HG02642 (cell line): ENCODE measurements at regions not wholly inside any gene's neighbourhood (a gene's known extent, or its start where the extent isn't known, plus 50 kb on each side); places are given as distances from the start of the nearest gene placed in this dataset.
"Not testable (repeated sequence)": the region's sequence is repeated elsewhere in the genome, so short reads cannot be mapped to it uniquely, and the experiment has no call there.

Experiments used
- ATAC-seq: cut with Tn5 transposase; IDR thresholded peaks from one replicate; pipeline ENCODE4 v1.9.1; 2021; ENCODE audit warnings: mild to moderate bottlenecking; ENCODE audit not compliant: unreplicated experiment, poor library complexity

- no peak for ATAC-seq
Observed at GRCh38 chr1:5738911-5739462, 253.2 kb downstream of the NPHP4 start.

GRCh38 chr1:5737081-5737480 lies 255.1 kb downstream of the NPHP4 start:
- ATAC-seq, result no peak

- no peak for ATAC-seq
Observed at GRCh38 chr1:5734996-5735395, 257.2 kb downstream of the NPHP4 start.

- ATAC-seq, result no peak
Observed at GRCh38 chr1:5734414-5734813, 257.8 kb downstream of the NPHP4 start.

- ATAC-seq, result no peak
Observed at GRCh38 chr1:5733596-5733995, 258.6 kb downstream of the NPHP4 start.

DNA sequence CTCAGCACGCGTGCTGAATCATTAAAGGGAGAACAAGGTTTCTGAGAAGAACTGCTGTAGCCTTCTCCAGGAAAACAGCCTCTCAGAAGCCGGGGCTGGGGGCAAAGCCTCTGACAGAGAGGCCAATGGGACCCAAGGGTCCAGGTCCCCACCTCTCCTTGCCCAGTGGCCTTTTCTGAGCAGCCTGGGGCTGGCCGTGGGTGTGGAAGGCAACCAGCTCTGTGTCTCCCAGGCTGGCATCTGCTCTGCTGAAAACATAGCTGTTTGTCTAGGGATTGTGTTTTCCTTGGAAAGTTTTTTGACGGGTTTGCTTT lies 261.2 kb downstream of the NPHP4 start:
- no peak for ATAC-seq

GRCh38 chr1:5730272-5731109 lies 261.7 kb downstream of the NPHP4 start:
- no peak for ATAC-seq

- ATAC-seq, result no peak
Observed at GRCh38 chr1:5729636-5730145, 262.5 kb downstream of the NPHP4 start.

DNA sequence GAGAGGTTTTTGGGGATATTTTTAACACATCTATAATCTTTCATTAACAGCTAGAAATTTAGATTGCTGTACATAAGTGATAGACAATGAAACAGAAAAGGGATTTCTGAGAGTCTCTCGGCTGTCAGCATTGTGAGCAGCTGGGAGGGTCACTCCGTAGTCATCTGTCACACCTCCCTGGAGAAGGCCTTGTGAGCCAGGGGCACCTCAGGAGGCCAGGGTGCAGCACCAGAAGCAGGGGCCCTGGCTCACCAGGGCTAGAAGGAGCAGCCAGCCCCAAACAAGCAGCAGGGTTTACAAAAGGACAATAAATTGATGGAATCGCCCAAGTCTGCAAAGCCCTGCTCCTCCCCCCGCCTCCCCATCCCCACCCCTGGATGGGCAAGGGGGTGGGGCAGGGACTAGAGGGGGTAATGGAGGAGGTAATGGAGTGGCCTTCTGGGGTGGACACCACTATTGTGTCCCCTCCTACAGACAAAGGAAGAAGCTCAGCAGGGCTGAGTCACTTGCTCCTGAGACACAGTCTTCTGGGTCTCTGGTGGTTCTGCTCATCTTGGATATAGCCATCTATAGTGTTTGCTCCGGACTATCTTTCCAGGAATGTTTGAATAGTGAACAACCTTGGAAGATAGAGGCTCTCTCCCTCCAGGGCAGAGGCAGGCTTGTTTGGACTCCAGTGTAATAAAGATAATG lies 263.4 kb downstream of the NPHP4 start:
- no peak for ATAC-seq

- ATAC-seq, result no peak
Observed at GRCh38 chr1:5727871-5728643, 264.2 kb downstream of the NPHP4 start.

GRCh38 chr1:5727191-5727590 lies 265.0 kb downstream of the NPHP4 start:
- no peak for ATAC-seq

GRCh38 chr1:5726586-5727184 lies 265.5 kb downstream of the NPHP4 start:
- not testable (repeated sequence) for ATAC-seq

DNA sequence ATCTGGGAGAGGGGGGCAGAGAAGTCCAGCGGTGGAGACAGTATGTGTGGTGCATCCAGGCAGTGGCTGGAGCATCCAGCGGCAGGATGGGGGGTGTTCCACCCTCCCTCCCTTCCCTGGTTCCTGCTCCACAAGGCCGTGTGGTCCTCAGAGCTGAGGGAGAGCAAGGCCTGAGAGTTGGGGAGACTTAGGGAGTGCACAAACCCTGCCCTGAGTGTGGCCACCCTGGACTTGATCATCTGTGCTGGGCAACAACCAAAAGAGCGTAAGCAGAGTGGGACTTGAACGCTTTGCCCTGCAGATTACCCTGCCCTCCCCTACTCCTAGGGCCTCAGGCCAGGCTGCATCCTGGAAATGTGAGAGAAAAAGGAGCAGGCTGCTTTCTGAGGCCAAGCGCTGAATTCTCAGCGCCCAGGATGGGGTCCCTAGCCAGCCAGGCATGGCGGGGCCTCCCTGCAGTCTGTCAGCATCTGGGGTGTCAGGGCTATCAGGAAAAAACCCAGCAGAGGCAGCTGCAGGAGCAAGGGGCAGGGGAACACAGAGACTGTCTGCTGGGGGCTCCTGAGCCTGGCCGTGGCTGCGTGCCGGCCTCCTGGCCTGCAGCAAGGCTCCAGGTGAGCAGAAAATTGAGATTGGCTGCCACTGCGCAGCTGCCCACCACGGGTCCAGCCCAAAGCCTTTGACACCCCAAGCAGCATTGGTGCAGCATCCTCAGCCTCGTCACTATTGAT lies 266.2 kb downstream of the NPHP4 start:
- no peak for ATAC-seq

GRCh38 chr1:5725406-5725805 lies 266.8 kb downstream of the NPHP4 start:
- no peak for ATAC-seq

- no peak for ATAC-seq
Observed at GRCh38 chr1:5724847-5725246, 267.4 kb downstream of the NPHP4 start.

- no peak for ATAC-seq
Observed at GRCh38 chr1:5722635-5723164, 269.5 kb downstream of the NPHP4 start.

DNA sequence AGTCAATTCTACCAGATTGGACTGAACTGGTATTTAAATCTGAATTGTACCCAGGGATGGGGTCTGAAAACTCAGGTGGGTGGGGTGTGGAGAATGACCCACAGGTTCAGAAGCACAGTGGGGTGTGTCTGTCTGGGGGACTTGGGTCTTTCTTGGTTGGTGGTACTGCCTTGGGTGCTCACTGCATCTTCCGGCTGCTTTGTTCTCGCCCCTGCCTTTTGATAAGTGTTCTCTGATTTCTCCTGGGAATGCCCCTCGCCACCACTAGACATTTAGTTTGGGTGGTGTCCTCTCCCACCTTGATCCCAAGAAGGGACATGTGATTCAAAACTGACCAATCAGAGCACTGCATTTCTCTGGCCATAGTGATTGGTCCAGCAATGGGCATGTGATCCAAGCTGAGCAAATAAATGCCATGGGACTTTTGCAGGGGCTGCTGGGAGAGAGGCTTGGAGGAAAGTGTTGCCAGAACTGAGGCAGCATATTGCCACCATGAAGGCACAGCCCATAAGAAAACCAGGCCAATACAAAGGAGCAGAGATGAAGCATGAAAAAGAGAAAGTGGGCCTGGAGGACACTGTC lies 270.5 kb downstream of the NPHP4 start:
- no peak for ATAC-seq

DNA sequence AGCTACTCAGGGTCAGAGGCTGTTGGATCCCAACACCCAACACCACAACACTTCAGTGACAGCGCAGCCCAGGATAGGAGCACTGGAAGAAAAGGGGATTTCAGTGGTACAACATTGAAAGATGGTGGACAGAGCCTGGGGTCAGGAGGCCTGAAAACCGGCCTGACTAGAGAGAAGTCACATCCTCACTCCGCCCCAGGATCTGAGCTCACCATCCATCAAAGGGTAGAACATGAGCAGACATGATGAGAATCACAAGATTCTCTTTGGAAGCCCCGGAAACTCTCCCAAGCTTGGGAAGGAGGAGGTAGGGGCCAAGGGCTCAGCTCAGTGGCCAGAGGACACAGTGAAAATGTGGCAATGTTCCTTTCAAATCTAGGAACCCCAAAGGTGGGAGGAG lies 271.3 kb downstream of the NPHP4 start:
- no peak for ATAC-seq

GRCh38 chr1:5720484-5720883 lies 271.7 kb downstream of the NPHP4 start:
- ATAC-seq, result no peak
